ENCODE measurements at regions not wholly inside any gene's neighbourhood (a gene's known extent, or its start where the extent isn't known, plus 50 kb on each side); places are given as distances from the start of the nearest gene placed in this dataset.

GRCh38 chr12:60398547-60398946 is 802.7 kb downstream of the SLC16A7 start:
- H3K79me2 ChIP-seq, result no peaks in the 10 kb centered on the region
- H4K20me1 ChIP-seq (ENCODE audit: insufficient read depth, poor library complexity, severe bottlenecking), result no peaks in the 10 kb centered on the region
- no peak overlapping the region for H2AFZ ChIP-seq
- H3K4me3 ChIP-seq, result no peak overlapping the region
- no peak overlapping the region for H3K4me2 ChIP-seq
- 55% methylated on average over 1 of the region's 1 CpG for WGBS (ENCODE audit: low lambda C conversion rate, missing lambda C conversion rate)
- no peaks in the 10 kb centered on the region for H3K9me3 ChIP-seq (ENCODE audit: low read depth)
- TF ChIP-seq CTCF (IDR thresholded peaks at IDR 0.05; ENCODE audit: poor library complexity) (no peak), EZH2phosphoT487 (IDR thresholded peaks at IDR 0.05; ENCODE audit: low read depth, severe bottlenecking, unreplicated experiment) (no peak), EZH2 (IDR thresholded peaks at IDR 0.05; ENCODE audit: borderline replicate concordance) (no peak)
- no peaks in the 10 kb centered on the region for H3K36me3 ChIP-seq (replicated peaks; ENCODE audit: insufficient read depth, low read depth)
- H3K9me2 ChIP-seq (replicated peaks; ENCODE audit: insufficient read depth), result no peaks in the 10 kb centered on the region
- no peak overlapping the region for H3K27ac ChIP-seq
- no peak for DNase-seq (ENCODE audit: low spot score)
- H3K27me3 ChIP-seq, result no peaks in the 10 kb centered on the region
- H3K4me1 ChIP-seq (ENCODE audit: insufficient read depth), result no peaks in the 10 kb centered on the region

GRCh38 chr12:60399064-60399463 is 803.2 kb downstream of the SLC16A7 start:
- Histone ChIP-seq H4K20me1 (ENCODE audit: insufficient read depth, poor library complexity, severe bottlenecking) (no peaks in the 10 kb centered on the region), H2AFZ (no peak overlapping the region), H3K27ac (no peak overlapping the region), H3K4me3 (no peak overlapping the region), H3K9me3 (ENCODE audit: low read depth) (no peaks in the 10 kb centered on the region), H3K27me3 (no peaks in the 10 kb centered on the region), H3K79me2 (no peaks in the 10 kb centered on the region), H3K4me2 (no peak overlapping the region), H3K4me1 (ENCODE audit: insufficient read depth) (no peaks in the 10 kb centered on the region), H3K9me2 (replicated peaks; ENCODE audit: insufficient read depth) (no peaks in the 10 kb centered on the region), H3K36me3 (replicated peaks; ENCODE audit: insufficient read depth, low read depth) (no peaks in the 10 kb centered on the region)
- no peak for DNase-seq (ENCODE audit: low spot score)
- WGBS (ENCODE audit: low lambda C conversion rate, missing lambda C conversion rate), result 95% methylated on average over 5 of the region's 5 CpGs
- TF ChIP-seq EZH2phosphoT487 (IDR thresholded peaks at IDR 0.05; ENCODE audit: low read depth, severe bottlenecking, unreplicated experiment) (no peak), CTCF (IDR thresholded peaks at IDR 0.05; ENCODE audit: poor library complexity) (no peak)

GRCh38 chr12:60402996-60403395 is 807.2 kb downstream of the SLC16A7 start:
- Histone ChIP-seq H3K79me2 (no peaks in the 10 kb centered on the region), H3K9me3 (ENCODE audit: low read depth) (no peaks in the 10 kb centered on the region), H3K27me3 (no peaks in the 10 kb centered on the region), H4K20me1 (ENCODE audit: insufficient read depth, poor library complexity, severe bottlenecking) (no peaks in the 10 kb centered on the region), H3K36me3 (replicated peaks; ENCODE audit: insufficient read depth, low read depth) (no peaks in the 10 kb centered on the region), H3K4me2 (no peak overlapping the region), H3K4me3 (no peak overlapping the region), H3K27ac (no peak overlapping the region), H3K4me1 (ENCODE audit: insufficient read depth) (no peaks in the 10 kb centered on the region), H3K9me2 (replicated peaks; ENCODE audit: insufficient read depth) (no peaks in the 10 kb centered on the region), H2AFZ (no peak overlapping the region)
- DNase-seq (ENCODE audit: low spot score), result no peak
- 83% methylated on average over 3 of the region's 3 CpGs for WGBS (ENCODE audit: low lambda C conversion rate, missing lambda C conversion rate)
- TF ChIP-seq EZH2 (IDR thresholded peaks at IDR 0.05; ENCODE audit: borderline replicate concordance) (no peak), EZH2phosphoT487 (IDR thresholded peaks at IDR 0.05; ENCODE audit: low read depth, severe bottlenecking, unreplicated experiment) (no peak), CTCF (IDR thresholded peaks at IDR 0.05; ENCODE audit: poor library complexity) (no peak)

GRCh38 chr12:60415351-60415750 is 819.5 kb downstream of the SLC16A7 start:
- Histone ChIP-seq H3K9me2 (replicated peaks; ENCODE audit: insufficient read depth) (no peaks in the 10 kb centered on the region), H3K4me3 (no peak overlapping the region), H3K4me1 (ENCODE audit: insufficient read depth) (no peaks in the 10 kb centered on the region), H3K27me3 (no peaks in the 10 kb centered on the region), H4K20me1 (ENCODE audit: insufficient read depth, poor library complexity, severe bottlenecking) (no peaks in the 10 kb centered on the region), H3K36me3 (replicated peaks; ENCODE audit: insufficient read depth, low read depth) (no peaks in the 10 kb centered on the region), H3K9me3 (ENCODE audit: low read depth) (no peaks in the 10 kb centered on the region), H3K27ac (no peak overlapping the region), H2AFZ (no peak overlapping the region), H3K79me2 (no peaks in the 10 kb centered on the region), H3K4me2 (no peak overlapping the region)
- WGBS (ENCODE audit: low lambda C conversion rate, missing lambda C conversion rate), result 92% methylated on average over 1 of the region's 1 CpG
- DNase-seq (ENCODE audit: low spot score), result no peak
- no peak for TF ChIP-seq CTCF (IDR thresholded peaks at IDR 0.05; ENCODE audit: poor library complexity)
- no peak for TF ChIP-seq EZH2 (IDR thresholded peaks at IDR 0.05; ENCODE audit: borderline replicate concordance)
- no peak for TF ChIP-seq EZH2phosphoT487 (IDR thresholded peaks at IDR 0.05; ENCODE audit: low read depth, severe bottlenecking, unreplicated experiment)

All from hepatocyte (in vitro differentiated cells).